Osteocyte (in vitro differentiated cells): ENCODE measurements at regions not wholly inside any gene's neighbourhood (a gene's known extent, or its start where the extent isn't known, plus 50 kb on each side); places are given as distances from the start of the nearest gene placed in this dataset.
"Not testable (repeated sequence)": the region's sequence is repeated elsewhere in the genome, so short reads cannot be mapped to it uniquely, and the experiment has no call there.

Source experiments
- DNase-seq: peaks from one replicate; pipeline ENCODE4 v3.0.0; 2021; ENCODE audit warnings: mixed read lengths; ENCODE audit not compliant: unreplicated experiment; ENCODE audit errors: extremely low spot score
- H3K27ac Mint-ChIP-seq: one replicate; pipeline ENCODE4 v1.8.0; 2021; ENCODE audit warnings: mild to moderate bottlenecking, mixed read lengths; ENCODE audit not compliant: unreplicated experiment
- H3K27me3 Mint-ChIP-seq: one replicate; pipeline ENCODE4 v1.8.0; 2021; ENCODE audit warnings: mixed read lengths; ENCODE audit not compliant: unreplicated experiment
- H3K36me3 Mint-ChIP-seq: one replicate; pipeline ENCODE4 v1.8.0; 2021; ENCODE audit warnings: mixed read lengths; ENCODE audit not compliant: unreplicated experiment
- H3K4me1 Mint-ChIP-seq: one replicate; pipeline ENCODE4 v1.8.0; 2021; ENCODE audit warnings: mixed read lengths; ENCODE audit not compliant: unreplicated experiment
- H3K4me3 Mint-ChIP-seq: one replicate; pipeline ENCODE4 v1.8.0; 2021; ENCODE audit warnings: mild to moderate bottlenecking, moderate library complexity, mixed read lengths; ENCODE audit not compliant: unreplicated experiment
- H3K9me3 Mint-ChIP-seq: one replicate; pipeline ENCODE4 v1.8.0; 2021; ENCODE audit warnings: mixed read lengths; ENCODE audit not compliant: unreplicated experiment
- CTCF ChIP-seq: fragments of 200-600 bp; sonication (generic); IDR thresholded peaks from 2 replicates; pipeline ENCODE4 v1.5.0; 2021; ENCODE audit warnings: antibody characterized with exemption, mild to moderate bottlenecking, moderate library complexity

GRCh38 chr7:115572111-115572510, 458.5 kb downstream of the TFEC start:
- Mint-ChIP-seq H3K27me3 (no peaks in the 10 kb centered on the region), H3K9me3 (no peaks in the 10 kb centered on the region), H3K4me1 (peaks cover 14% of the 10 kb centered on the region), H3K27ac (no peak overlapping the region), H3K36me3 (no peaks in the 10 kb centered on the region), H3K4me3 (no peak overlapping the region)
- DNase-seq: no peak
- TF ChIP-seq CTCF: no peak

GRCh38 chr7:115561335-115562110, 469.0 kb downstream of the TFEC start:
- Mint-ChIP-seq H3K36me3 (no peaks in the 10 kb centered on the region), H3K4me1 (peaks cover 55% of the 10 kb centered on the region), H3K27ac (no peak overlapping the region), H3K9me3 (no peaks in the 10 kb centered on the region), H3K27me3 (no peaks in the 10 kb centered on the region), H3K4me3 (no peak overlapping the region)
- TF ChIP-seq CTCF: no peak
- no peak for DNase-seq

- Mint-ChIP-seq H3K27me3 (no peaks in the 10 kb centered on the region), H3K4me1 (peaks cover 55% of the 10 kb centered on the region), H3K4me3 (no peak overlapping the region), H3K27ac (no peak overlapping the region), H3K9me3 (no peaks in the 10 kb centered on the region), H3K36me3 (no peaks in the 10 kb centered on the region)
- no peak for DNase-seq
- TF ChIP-seq CTCF: no peak
Observed at GRCh38 chr7:115559877-115560276, 470.7 kb downstream of the TFEC start.

GRCh38 chr7:115558161-115558560, 472.4 kb downstream of the TFEC start:
- no peaks in the 10 kb centered on the region for H3K9me3 Mint-ChIP-seq
- no peak for DNase-seq
- TF ChIP-seq CTCF: no peak
- no peaks in the 10 kb centered on the region for H3K36me3 Mint-ChIP-seq
- H3K4me1 Mint-ChIP-seq: peaks cover 42% of the 10 kb centered on the region
- no peak overlapping the region for H3K4me3 Mint-ChIP-seq
- no peak overlapping the region for H3K27ac Mint-ChIP-seq
- H3K27me3 Mint-ChIP-seq: no peaks in the 10 kb centered on the region

- H3K4me1 Mint-ChIP-seq: peaks cover 40% of the 10 kb centered on the region
- not testable (repeated sequence) for DNase-seq, H3K36me3 Mint-ChIP-seq, H3K4me3 Mint-ChIP-seq, H3K27me3 Mint-ChIP-seq, H3K9me3 Mint-ChIP-seq, H3K27ac Mint-ChIP-seq
Observed at GRCh38 chr7:115557296-115557695, 473.3 kb downstream of the TFEC start.
